ENCODE measurements at regions not wholly inside any gene's neighbourhood (a gene's known extent, or its start where the extent isn't known, plus 50 kb on each side); places are given as distances from the start of the nearest gene placed in this dataset.

DNA sequence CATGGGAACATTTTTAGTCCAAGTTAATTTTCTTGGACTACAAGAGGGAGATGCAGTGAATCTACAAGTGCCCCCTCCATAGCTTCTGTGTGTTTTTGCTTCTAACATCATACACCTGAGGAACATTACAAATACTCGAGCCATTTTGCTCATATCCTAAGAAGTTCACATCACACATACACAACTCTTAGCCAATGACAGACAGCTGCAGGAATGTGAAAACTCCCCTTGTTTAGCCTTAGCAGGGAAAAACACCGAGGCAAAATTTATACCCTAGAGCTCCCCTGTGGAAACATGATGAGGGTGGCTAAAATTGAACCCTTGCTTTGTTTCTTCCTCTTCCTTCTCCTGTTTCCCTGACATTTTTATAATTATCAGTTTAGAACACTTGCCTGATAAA lies 928.3 kb upstream of the NRXN1 start:
- no peak overlapping the region for H3K4me3 ChIP-seq (ENCODE audit: low read depth, poor library complexity, severe bottlenecking)
- whole genome bisulfite sequencing, 2 donors, result 62 to 73% methylated on average over 2 of the region's 2 CpGs
- no peak for DNase-seq (ENCODE audit: low spot score in 2 of 2)
- intact Hi-C loops (cut with DNase I; ENCODE audit: low total_unique reads), result no loop called here
- TF ChIP-seq POLR2A (IDR thresholded peaks at IDR 0.05), result no peak
- TF ChIP-seq CTCF (IDR thresholded peaks at IDR 0.05), result no peak

DNA sequence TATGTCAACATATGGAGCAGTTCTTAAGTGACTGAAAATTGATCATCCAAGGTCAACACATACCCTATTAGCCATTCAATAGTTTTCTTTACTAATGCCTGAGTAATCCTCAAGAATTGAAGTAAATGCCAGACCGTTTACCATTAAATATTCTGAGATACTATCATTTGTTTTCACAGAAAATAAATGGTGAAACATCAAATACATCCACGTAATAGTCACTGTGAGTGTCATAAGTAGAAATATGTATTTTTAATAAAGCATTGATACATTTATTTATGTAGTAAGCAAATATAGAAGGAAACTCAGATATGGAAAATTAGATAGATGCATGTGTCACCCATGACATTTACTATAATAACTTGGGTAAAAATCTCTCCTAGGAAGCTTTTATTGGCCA lies 927.8 kb upstream of the NRXN1 start:
- DNase-seq (ENCODE audit: low spot score in 2 of 2), result no peak
- WGBS, 2 donors, result 58 to 72% methylated on average over 2 of the region's 2 CpGs
- TF ChIP-seq POLR2A (IDR thresholded peaks at IDR 0.05) (no peak), CTCF (IDR thresholded peaks at IDR 0.05) (no peak)
- intact Hi-C loops (cut with DNase I; ENCODE audit: low total_unique reads), result no loop called here
- no peak overlapping the region for H3K4me3 ChIP-seq (ENCODE audit: low read depth, poor library complexity, severe bottlenecking)

- intact Hi-C loops (cut with DNase I; ENCODE audit: low total_unique reads), result no loop called here
- TF ChIP-seq CTCF (IDR thresholded peaks at IDR 0.05) (no peak), POLR2A (IDR thresholded peaks at IDR 0.05) (no peak)
- no peak overlapping the region for H3K4me3 ChIP-seq (ENCODE audit: low read depth, poor library complexity, severe bottlenecking)
- no peak for DNase-seq (ENCODE audit: low spot score in 2 of 2)
Observed at GRCh38 chr2:51953931-51954330, 922.0 kb upstream of the NRXN1 start.

- no peak for TF ChIP-seq CTCF (IDR thresholded peaks at IDR 0.05)
- TF ChIP-seq POLR2A (IDR thresholded peaks at IDR 0.05), result no peak
- H3K4me3 ChIP-seq (ENCODE audit: low read depth, poor library complexity, severe bottlenecking), result no peak overlapping the region
- intact Hi-C loops (cut with DNase I; ENCODE audit: low total_unique reads), result no loop called here
- DNase-seq (ENCODE audit: low spot score in 2 of 2), result no peak
Observed at GRCh38 chr2:51921076-51921475, 889.1 kb upstream of the NRXN1 start.

DNA sequence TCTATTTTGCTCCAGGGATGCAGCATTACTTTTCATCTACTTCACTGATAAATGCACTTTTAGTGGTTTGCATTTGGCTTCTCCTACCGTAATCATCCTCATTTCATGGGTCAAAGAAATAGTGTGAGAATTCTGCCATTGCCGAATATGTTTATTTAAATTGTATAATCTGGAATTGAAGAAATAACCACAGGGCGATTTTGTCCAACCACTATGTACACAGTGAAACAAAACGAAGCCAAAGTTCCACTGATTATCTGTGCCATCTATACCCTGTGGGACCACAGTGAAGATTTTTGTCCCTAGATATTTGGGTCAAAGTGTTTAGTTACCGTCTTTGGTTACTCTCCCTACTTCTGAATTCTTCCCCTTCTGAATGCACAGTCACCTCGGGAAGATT lies 888.6 kb upstream of the NRXN1 start:
- H3K4me3 ChIP-seq (ENCODE audit: low read depth, poor library complexity, severe bottlenecking), result no peak overlapping the region
- intact Hi-C loops (cut with DNase I; ENCODE audit: low total_unique reads), result no loop called here
- TF ChIP-seq CTCF (IDR thresholded peaks at IDR 0.05) (no peak), POLR2A (IDR thresholded peaks at IDR 0.05) (no peak)
- WGBS, 2 donors, result 86 to 88% methylated on average over 6 of the region's 6 CpGs
- DNase-seq (ENCODE audit: low spot score in 2 of 2), result no peak

GRCh38 chr2:51919395-51919794 lies 887.5 kb upstream of the NRXN1 start:
- intact Hi-C loops (cut with DNase I; ENCODE audit: low total_unique reads), result no loop called here
- WGBS, 2 donors, result 56 to 63% methylated on average over 1 of the region's 1 CpG

More at GRCh38 chr2:51919395-51919794, 887.5 kb upstream of the NRXN1 start:
- no peak overlapping the region for H3K4me3 ChIP-seq (ENCODE audit: low read depth, poor library complexity, severe bottlenecking)
- DNase-seq (ENCODE audit: low spot score in 2 of 2), result no peak
- TF ChIP-seq POLR2A (IDR thresholded peaks at IDR 0.05) (no peak), CTCF (IDR thresholded peaks at IDR 0.05) (no peak)

Data from lower leg skin (tissue), 4 donors.